ENCODE measurements at regions not wholly inside any gene's neighbourhood (a gene's known extent, or its start where the extent isn't known, plus 50 kb on each side); places are given as distances from the start of the nearest gene placed in this dataset.

- TF ChIP-seq CTCF (IDR thresholded peaks at IDR 0.05; ENCODE audit: control extremely low read depth in 1 of 3, insufficient read depth in 1 of 3, low read depth in 1 of 3, low read length in 3 of 3) = no peak
- TF ChIP-seq CBX8 (IDR thresholded peaks at IDR 0.05; ENCODE audit: borderline replicate concordance, low read depth, low read length) = no peak
- TF ChIP-seq EGR1 (IDR thresholded peaks at IDR 0.05; ENCODE audit: borderline replicate concordance, low read depth, low read length) = no peak
- no peak for TF ChIP-seq CHD2 (IDR thresholded peaks at IDR 0.05; ENCODE audit: low read length)
- TF ChIP-seq CHD1 (IDR thresholded peaks at IDR 0.05; ENCODE audit: low read depth, low read length) = no peak
- TF ChIP-seq RBBP5 (IDR thresholded peaks at IDR 0.05; ENCODE audit: borderline replicate concordance, low read depth, low read length) = no peak
- no peak for TF ChIP-seq POLR2A (IDR thresholded peaks at IDR 0.05; ENCODE audit: control extremely low read depth in 1 of 2, low read depth in 2 of 2, low read length in 2 of 2)
- no peak for TF ChIP-seq ATF3 (IDR thresholded peaks at IDR 0.05; ENCODE audit: insufficient read depth, low read depth, low read length)
Observed at GRCh38 chr16:10309271-10309932, 76.5 kb upstream of the ATF7IP2 start (continued).

Data from H1 (cell line).